Mesothelial cell of epicardium (in vitro differentiated cells): ENCODE measurements at regions not wholly inside any gene's neighbourhood (a gene's known extent, or its start where the extent isn't known, plus 50 kb on each side); places are given as distances from the start of the nearest gene placed in this dataset.

Experiments used
- DNase-seq, 2 experiments: peaks; one replicate each; pipeline ENCODE4 v3.0.0; 2021; ENCODE audit warnings: low spot score in 2 of 2; ENCODE audit not compliant: unreplicated experiment in 2 of 2
- H3K27ac Mint-ChIP-seq: 2 replicates; pipeline ENCODE4 v1.8.0; 2021; ENCODE audit warnings: mixed read lengths
- H3K27me3 Mint-ChIP-seq: 2 replicates; pipeline ENCODE4 v1.8.0; 2021; ENCODE audit warnings: low read depth, mixed read lengths
- H3K36me3 Mint-ChIP-seq: 2 replicates; pipeline ENCODE4 v1.8.0; 2021; ENCODE audit warnings: mixed read lengths
- H3K4me1 Mint-ChIP-seq: 2 replicates; pipeline ENCODE4 v1.8.0; 2021; ENCODE audit warnings: mixed read lengths
- H3K4me3 Mint-ChIP-seq: 2 replicates; pipeline ENCODE4 v1.8.0; 2021; ENCODE audit warnings: mild to moderate bottlenecking, moderate library complexity, mixed read lengths
- H3K9me3 Mint-ChIP-seq: 2 replicates; pipeline ENCODE4 v1.8.0; 2021; ENCODE audit warnings: mixed read lengths
- CTCF ChIP-seq: fragments of 200-600 bp; sonication (generic); IDR thresholded peaks from one replicate; pipeline ENCODE4 v1.5.0; 2021; ENCODE audit warnings: antibody characterized with exemption; ENCODE audit not compliant: unreplicated experiment

GRCh38 chr2:239544918-239545465 is 144.2 kb upstream of the HDAC4 start:
- no peak for DNase-seq
- H3K27me3 Mint-ChIP-seq, result peaks cover 25% of the 10 kb centered on the region
- H3K36me3 Mint-ChIP-seq, result no peaks in the 10 kb centered on the region
- peaks cover 9% of the 10 kb centered on the region for H3K9me3 Mint-ChIP-seq
- no peak overlapping the region for H3K4me3 Mint-ChIP-seq
- H3K4me1 Mint-ChIP-seq, result peaks cover 5% of the 10 kb centered on the region
- no peak overlapping the region for H3K27ac Mint-ChIP-seq
- no peak for TF ChIP-seq CTCF

- H3K27ac Mint-ChIP-seq, result peak overlapping the region; percentile 65
- H3K9me3 Mint-ChIP-seq, result peaks cover 9% of the 10 kb centered on the region
These were observed 143.5 kb upstream of the HDAC4 start for GRCh38 chr2:239544143-239544917.

GRCh38 chr2:239543702-239544101 is 142.9 kb upstream of the HDAC4 start:
- Mint-ChIP-seq H3K36me3 (no peaks in the 10 kb centered on the region), H3K27me3 (peaks cover 18% of the 10 kb centered on the region), H3K9me3 (peaks cover 9% of the 10 kb centered on the region), H3K4me3 (no peak overlapping the region), H3K4me1 (peaks cover 5% of the 10 kb centered on the region), H3K27ac (peak overlapping the region; percentile 65)
- no peak for TF ChIP-seq CTCF
- DNase-seq, result no peak

More at GRCh38 chr2:239544143-239544917, 143.5 kb upstream of the HDAC4 start:
- DNase-seq, result no peak
- H3K27me3 Mint-ChIP-seq, result peaks cover 22% of the 10 kb centered on the region
- TF ChIP-seq CTCF, result no peak
- no peaks in the 10 kb centered on the region for H3K36me3 Mint-ChIP-seq
- H3K4me1 Mint-ChIP-seq, result peaks cover 5% of the 10 kb centered on the region
- no peak overlapping the region for H3K4me3 Mint-ChIP-seq

- no peaks in the 10 kb centered on the region for H3K36me3 Mint-ChIP-seq
- H3K9me3 Mint-ChIP-seq, result peaks cover 9% of the 10 kb centered on the region
- peaks cover 5% of the 10 kb centered on the region for H3K4me1 Mint-ChIP-seq
- no peak overlapping the region for H3K4me3 Mint-ChIP-seq
- H3K27me3 Mint-ChIP-seq, result peaks cover 9% of the 10 kb centered on the region
- TF ChIP-seq CTCF, result no peak
- no peak for DNase-seq
- H3K27ac Mint-ChIP-seq, result no peak overlapping the region
These were observed 139.4 kb upstream of the HDAC4 start for GRCh38 chr2:239540174-239540573.

- H3K9me3 Mint-ChIP-seq, result peaks cover 9% of the 10 kb centered on the region
- H3K4me1 Mint-ChIP-seq, result peaks cover 5% of the 10 kb centered on the region
- no peaks in the 10 kb centered on the region for H3K36me3 Mint-ChIP-seq
- H3K27me3 Mint-ChIP-seq, result peaks cover 8% of the 10 kb centered on the region
- TF ChIP-seq CTCF, result no peak
- no peak overlapping the region for H3K27ac Mint-ChIP-seq
- H3K4me3 Mint-ChIP-seq, result no peak overlapping the region
- DNase-seq, result no peak
These were observed 138.9 kb upstream of the HDAC4 start for GRCh38 chr2:239539776-239540100.
